WTC11 (cell line): ENCODE measurements at regions not wholly inside any gene's neighbourhood (a gene's known extent, or its start where the extent isn't known, plus 50 kb on each side); places are given as distances from the start of the nearest gene placed in this dataset.

Experiments used
- ATAC-seq: fragments of 200-7000 bp; cut with Tn5 transposase; 2 replicates; pipeline ENCODE4 v1.10.0; 2021; ENCODE audit warnings: mild to moderate bottlenecking, moderate library complexity
- CTCF ChIA-PET: fragments of 300-600 bp; sonication (Branson Sonifier 250); formaldehyde crosslinking; loops from one replicate; lab custom pipeline; 2021; ENCODE audit warnings: antibody characterized with exemption; lab: Charles Lee
- POLR2A ChIA-PET: fragments of 350-600 bp; sonication (Branson Sonifier 250); formaldehyde crosslinking; loops from one replicate; lab custom pipeline; 2021; ENCODE audit warnings: antibody characterized with exemption; lab: Charles Lee
- DNase-seq: peaks from one replicate; pipeline ENCODE4 v3.0.0; 2021; ENCODE audit warnings: low spot score
- H3K27ac Mint-ChIP-seq: 2 replicates; pipeline ENCODE4 v1.8.0; 2021; ENCODE audit warnings: mixed read lengths
- H3K27me3 Mint-ChIP-seq: 2 replicates; pipeline ENCODE4 v1.8.0; 2021; ENCODE audit warnings: low read depth, mild to moderate bottlenecking, moderate library complexity, mixed read lengths
- H3K36me3 Mint-ChIP-seq: 2 replicates; pipeline ENCODE4 v1.8.0; 2021; ENCODE audit warnings: mixed read lengths
- H3K4me1 Mint-ChIP-seq: 2 replicates; pipeline ENCODE4 v1.8.0; 2022; ENCODE audit warnings: mixed read lengths
- H3K4me3 Mint-ChIP-seq: 2 replicates; pipeline ENCODE4 v1.8.0; 2021; ENCODE audit warnings: mild to moderate bottlenecking, moderate library complexity, mixed read lengths
- H3K9me3 Mint-ChIP-seq: 2 replicates; pipeline ENCODE4 v1.8.0; 2021; ENCODE audit warnings: mixed read lengths
- EMX1 ChIP-seq: fragments of 250-450 bp; sonication (Bioruptor Pico); IDR thresholded peaks from 2 replicates; pipeline ENCODE4 v1.8.0; 2021; ENCODE audit warnings: mild to moderate bottlenecking
- GTF2I ChIP-seq: fragments of 250-450 bp; sonication (Bioruptor Pico); conservative IDR thresholded peaks from 2 replicates; pipeline ENCODE4 v1.4.0; 2021; ENCODE audit warnings: mild to moderate bottlenecking
- KAT7 ChIP-seq: sonication (generic); formaldehyde crosslinking; IDR thresholded peaks from 2 replicates; pipeline ENCODE4 v1.8.1; 2023; ENCODE audit warnings: missing genetic modification reagents, mild to moderate bottlenecking, borderline replicate concordance
- ZMAT4 ChIP-seq: fragments of 250-450 bp; sonication (Bioruptor Pico); IDR thresholded peaks from 2 replicates; pipeline ENCODE4 v1.9.0; 2021; ENCODE audit warnings: mild to moderate bottlenecking
- ZNF232 ChIP-seq: sonication (generic); formaldehyde crosslinking; IDR thresholded peaks from 2 replicates; pipeline ENCODE4 v1.8.0; 2022; ENCODE audit warnings: mild to moderate bottlenecking, missing genetic modification reagents
- TF ChIP-seq, protein P1 (sequence below): fragments of 200-600 bp; IDR thresholded peaks from 2 replicates; pipeline ENCODE4 v1.8.0; 2022; ENCODE audit warnings: antibody characterized with exemption
- TF ChIP-seq, protein P2 (sequence below): sonication (generic); formaldehyde crosslinking; conservative IDR thresholded peaks from 2 replicates; pipeline ENCODE4 v1.8.1; 2023; ENCODE audit warnings: mild to moderate bottlenecking, low read depth, missing genetic modification reagents, moderate library complexity
- TF ChIP-seq, protein P3 (sequence below): sonication (generic); formaldehyde crosslinking; IDR thresholded peaks from 2 replicates; pipeline ENCODE4 v1.8.0; 2023; ENCODE audit warnings: missing genetic modification reagents, mild to moderate bottlenecking, borderline replicate concordance
- TF ChIP-seq, protein P4 (sequence below): fragments of 250-450 bp; sonication (Bioruptor Pico); conservative IDR thresholded peaks from 2 replicates; pipeline ENCODE4 v1.9.0; 2021; ENCODE audit warnings: mild to moderate bottlenecking

GRCh38 chr12:98154850-98155249, 360.5 kb upstream of the TMPO start:
- H3K4me3 Mint-ChIP-seq, result no peak overlapping the region
- DNase-seq, result peak; percentile 57
- POLR2A ChIA-PET, result no interaction called here
- no peaks in the 10 kb centered on the region for H3K9me3 Mint-ChIP-seq
- TF ChIP-seq EMX1 (CRISPR knock-in tag), result no peak
- TF ChIP-seq, protein P1, sequence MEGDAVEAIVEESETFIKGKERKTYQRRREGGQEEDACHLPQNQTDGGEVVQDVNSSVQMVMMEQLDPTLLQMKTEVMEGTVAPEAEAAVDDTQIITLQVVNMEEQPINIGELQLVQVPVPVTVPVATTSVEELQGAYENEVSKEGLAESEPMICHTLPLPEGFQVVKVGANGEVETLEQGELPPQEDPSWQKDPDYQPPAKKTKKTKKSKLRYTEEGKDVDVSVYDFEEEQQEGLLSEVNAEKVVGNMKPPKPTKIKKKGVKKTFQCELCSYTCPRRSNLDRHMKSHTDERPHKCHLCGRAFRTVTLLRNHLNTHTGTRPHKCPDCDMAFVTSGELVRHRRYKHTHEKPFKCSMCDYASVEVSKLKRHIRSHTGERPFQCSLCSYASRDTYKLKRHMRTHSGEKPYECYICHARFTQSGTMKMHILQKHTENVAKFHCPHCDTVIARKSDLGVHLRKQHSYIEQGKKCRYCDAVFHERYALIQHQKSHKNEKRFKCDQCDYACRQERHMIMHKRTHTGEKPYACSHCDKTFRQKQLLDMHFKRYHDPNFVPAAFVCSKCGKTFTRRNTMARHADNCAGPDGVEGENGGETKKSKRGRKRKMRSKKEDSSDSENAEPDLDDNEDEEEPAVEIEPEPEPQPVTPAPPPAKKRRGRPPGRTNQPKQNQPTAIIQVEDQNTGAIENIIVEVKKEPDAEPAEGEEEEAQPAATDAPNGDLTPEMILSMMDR, result peak; percentile 33; the same call in 1 of the 2 replicates
- TF ChIP-seq, all 79 proteins: peak for 1
- CTCF ChIA-PET, result interaction anchor here (0.8 to 1.3 kb wide), 3 partner anchors 91 to 217 kb away, joined by 3 to 6 read pairs (median 4); no protein-coding TSS in a partner anchor
- peak; percentile 99 for ATAC-seq
- H3K27ac Mint-ChIP-seq, result no peak overlapping the region; the same call in 1 of the 2 replicates
- no peaks in the 10 kb centered on the region for H3K36me3 Mint-ChIP-seq
- peaks cover 3% of the 10 kb centered on the region for H3K4me1 Mint-ChIP-seq
- no peaks in the 10 kb centered on the region for H3K27me3 Mint-ChIP-seq

- ATAC-seq (no peak), DNase-seq (no peak)
- ChIA-PET CTCF (interaction anchor here (0.7 kb wide), 1 partner anchor 70 kb away, joined by 3 read pairs; no protein-coding TSS in a partner anchor), POLR2A (interaction anchor here (0.7 kb wide), 1 partner anchor 18 kb away, joined by 4 read pairs; no protein-coding TSS in a partner anchor)
- no peaks in the 10 kb centered on the region for H3K36me3 Mint-ChIP-seq
- H3K9me3 Mint-ChIP-seq, result no peaks in the 10 kb centered on the region
- no peak overlapping the region for H3K4me3 Mint-ChIP-seq
- no peaks in the 10 kb centered on the region for H3K27me3 Mint-ChIP-seq
- H3K27ac Mint-ChIP-seq, result no peak overlapping the region
- TF ChIP-seq, protein P2, sequence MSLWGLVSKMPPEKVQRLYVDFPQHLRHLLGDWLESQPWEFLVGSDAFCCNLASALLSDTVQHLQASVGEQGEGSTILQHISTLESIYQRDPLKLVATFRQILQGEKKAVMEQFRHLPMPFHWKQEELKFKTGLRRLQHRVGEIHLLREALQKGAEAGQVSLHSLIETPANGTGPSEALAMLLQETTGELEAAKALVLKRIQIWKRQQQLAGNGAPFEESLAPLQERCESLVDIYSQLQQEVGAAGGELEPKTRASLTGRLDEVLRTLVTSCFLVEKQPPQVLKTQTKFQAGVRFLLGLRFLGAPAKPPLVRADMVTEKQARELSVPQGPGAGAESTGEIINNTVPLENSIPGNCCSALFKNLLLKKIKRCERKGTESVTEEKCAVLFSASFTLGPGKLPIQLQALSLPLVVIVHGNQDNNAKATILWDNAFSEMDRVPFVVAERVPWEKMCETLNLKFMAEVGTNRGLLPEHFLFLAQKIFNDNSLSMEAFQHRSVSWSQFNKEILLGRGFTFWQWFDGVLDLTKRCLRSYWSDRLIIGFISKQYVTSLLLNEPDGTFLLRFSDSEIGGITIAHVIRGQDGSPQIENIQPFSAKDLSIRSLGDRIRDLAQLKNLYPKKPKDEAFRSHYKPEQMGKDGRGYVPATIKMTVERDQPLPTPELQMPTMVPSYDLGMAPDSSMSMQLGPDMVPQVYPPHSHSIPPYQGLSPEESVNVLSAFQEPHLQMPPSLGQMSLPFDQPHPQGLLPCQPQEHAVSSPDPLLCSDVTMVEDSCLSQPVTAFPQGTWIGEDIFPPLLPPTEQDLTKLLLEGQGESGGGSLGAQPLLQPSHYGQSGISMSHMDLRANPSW, result no peak
- TF ChIP-seq ZMAT4 (CRISPR knock-in tag), result no peak
- no peak for TF ChIP-seq ZNF232 (CRISPR knock-in tag)
- TF ChIP-seq, protein P3, sequence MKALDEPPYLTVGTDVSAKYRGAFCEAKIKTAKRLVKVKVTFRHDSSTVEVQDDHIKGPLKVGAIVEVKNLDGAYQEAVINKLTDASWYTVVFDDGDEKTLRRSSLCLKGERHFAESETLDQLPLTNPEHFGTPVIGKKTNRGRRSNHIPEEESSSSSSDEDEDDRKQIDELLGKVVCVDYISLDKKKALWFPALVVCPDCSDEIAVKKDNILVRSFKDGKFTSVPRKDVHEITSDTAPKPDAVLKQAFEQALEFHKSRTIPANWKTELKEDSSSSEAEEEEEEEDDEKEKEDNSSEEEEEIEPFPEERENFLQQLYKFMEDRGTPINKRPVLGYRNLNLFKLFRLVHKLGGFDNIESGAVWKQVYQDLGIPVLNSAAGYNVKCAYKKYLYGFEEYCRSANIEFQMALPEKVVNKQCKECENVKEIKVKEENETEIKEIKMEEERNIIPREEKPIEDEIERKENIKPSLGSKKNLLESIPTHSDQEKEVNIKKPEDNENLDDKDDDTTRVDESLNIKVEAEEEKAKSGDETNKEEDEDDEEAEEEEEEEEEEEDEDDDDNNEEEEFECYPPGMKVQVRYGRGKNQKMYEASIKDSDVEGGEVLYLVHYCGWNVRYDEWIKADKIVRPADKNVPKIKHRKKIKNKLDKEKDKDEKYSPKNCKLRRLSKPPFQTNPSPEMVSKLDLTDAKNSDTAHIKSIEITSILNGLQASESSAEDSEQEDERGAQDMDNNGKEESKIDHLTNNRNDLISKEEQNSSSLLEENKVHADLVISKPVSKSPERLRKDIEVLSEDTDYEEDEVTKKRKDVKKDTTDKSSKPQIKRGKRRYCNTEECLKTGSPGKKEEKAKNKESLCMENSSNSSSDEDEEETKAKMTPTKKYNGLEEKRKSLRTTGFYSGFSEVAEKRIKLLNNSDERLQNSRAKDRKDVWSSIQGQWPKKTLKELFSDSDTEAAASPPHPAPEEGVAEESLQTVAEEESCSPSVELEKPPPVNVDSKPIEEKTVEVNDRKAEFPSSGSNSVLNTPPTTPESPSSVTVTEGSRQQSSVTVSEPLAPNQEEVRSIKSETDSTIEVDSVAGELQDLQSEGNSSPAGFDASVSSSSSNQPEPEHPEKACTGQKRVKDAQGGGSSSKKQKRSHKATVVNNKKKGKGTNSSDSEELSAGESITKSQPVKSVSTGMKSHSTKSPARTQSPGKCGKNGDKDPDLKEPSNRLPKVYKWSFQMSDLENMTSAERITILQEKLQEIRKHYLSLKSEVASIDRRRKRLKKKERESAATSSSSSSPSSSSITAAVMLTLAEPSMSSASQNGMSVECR (CRISPR knock-in tag), result no peak
- TF ChIP-seq, protein P4, sequence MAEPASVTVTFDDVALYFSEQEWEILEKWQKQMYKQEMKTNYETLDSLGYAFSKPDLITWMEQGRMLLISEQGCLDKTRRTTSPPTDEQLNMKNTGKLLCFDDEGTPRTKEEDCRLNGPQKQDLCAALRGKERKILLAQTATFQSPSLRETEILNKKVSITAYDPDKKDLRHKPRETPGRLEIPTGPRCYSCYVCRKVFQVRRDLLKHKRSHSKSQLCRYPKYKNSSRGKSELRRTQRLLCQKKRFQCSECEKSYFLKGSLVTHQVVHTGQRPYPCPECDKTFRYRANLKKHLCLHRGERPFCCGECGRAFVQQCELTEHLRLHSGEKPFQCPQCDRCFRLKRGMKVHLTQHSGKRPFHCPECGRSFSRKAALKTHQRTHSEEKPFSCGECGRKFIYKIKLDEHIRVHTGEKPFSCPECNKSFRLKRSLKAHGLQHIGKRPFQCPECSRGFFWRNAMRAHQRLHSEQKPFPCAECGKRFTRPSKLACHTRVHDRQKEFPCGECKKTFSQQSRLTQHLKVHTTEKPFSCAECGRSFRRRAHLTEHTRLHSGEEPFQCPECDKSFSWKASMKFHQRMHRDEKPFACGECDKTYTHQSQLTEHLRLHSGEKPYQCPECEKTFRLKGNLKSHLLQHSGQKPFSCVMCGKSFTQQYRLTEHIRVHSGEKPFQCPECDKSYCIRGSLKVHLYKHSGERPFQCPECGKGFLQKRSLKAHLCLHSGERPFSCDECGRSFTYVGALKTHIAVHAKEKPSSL (CRISPR knock-in tag), result no peak
- no peak for TF ChIP-seq GTF2I (CRISPR knock-in tag)
- no peak for TF ChIP-seq KAT7 (CRISPR knock-in tag)
- peaks cover 3% of the 10 kb centered on the region for H3K4me1 Mint-ChIP-seq
Measured at GRCh38 chr12:98156697-98157096, 358.7 kb upstream of the TMPO start.
